ENCODE measurements at regions not wholly inside any gene's neighbourhood (a gene's known extent, or its start where the extent isn't known, plus 50 kb on each side); places are given as distances from the start of the nearest gene placed in this dataset.

DNA sequence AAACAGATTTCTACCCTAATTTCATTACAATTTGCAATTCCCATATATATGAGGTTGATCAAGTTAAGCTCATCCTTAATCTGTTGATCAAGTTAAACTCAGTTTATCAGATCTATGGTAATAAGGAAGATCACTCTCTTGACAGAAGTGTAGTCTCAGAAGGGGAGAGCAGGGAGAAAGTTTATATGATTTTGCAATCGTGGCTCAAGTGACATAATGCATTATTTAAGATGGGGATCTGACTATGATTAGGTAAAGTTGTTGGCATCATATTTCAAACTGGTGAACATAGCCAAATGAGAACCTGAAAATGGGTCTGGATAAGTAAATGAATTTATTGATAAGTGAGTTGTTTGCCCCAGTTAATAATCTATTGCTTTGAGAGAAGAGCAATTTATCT, 995.3 kb downstream of the OTOL1 start:
- intact Hi-C loops (cut with DNase I), result no loop called here

DNA sequence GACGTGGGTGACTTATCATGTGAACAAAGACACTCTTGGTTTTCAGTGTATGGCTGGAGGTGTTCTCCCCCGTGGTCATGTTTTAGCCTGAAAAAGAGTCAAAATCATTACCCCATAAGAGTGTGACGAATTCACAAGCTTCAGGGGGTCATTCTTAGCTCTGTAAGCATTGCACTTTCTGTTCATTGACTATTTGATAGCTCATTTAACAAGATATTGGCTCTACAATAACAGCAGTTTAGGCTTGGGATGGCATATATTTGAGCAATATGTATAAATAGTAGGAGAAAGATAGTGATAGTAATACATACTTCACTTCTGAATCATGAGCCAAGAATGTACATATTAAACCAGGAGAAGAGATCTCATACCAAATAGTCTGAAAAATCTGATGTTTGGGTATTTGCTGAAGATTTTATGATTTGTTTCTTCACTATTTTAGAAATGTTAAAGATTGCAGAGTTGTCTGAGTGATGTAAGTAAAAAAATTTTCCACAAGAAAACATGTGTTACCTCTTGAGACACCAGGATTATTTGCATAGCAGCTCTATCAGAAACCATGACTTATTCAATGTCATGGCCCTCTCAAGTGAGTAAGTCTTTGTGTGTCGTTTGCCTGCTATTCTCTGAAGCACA, 996.0 kb downstream of the OTOL1 start:
- intact Hi-C loops (cut with DNase I), result no loop called here
- no peak for DNase-seq

More for the DNA sequence above, 995.3 kb downstream of the OTOL1 start:
- DNase-seq, result no peak

GRCh38 chr3:162498626-162499025, 1002.0 kb downstream of the OTOL1 start:
- no peak for DNase-seq
- intact Hi-C loops (cut with DNase I), result no loop called here

GRCh38 chr3:162507397-162507796, 1010.8 kb downstream of the OTOL1 start:
- intact Hi-C loops (cut with DNase I), result no loop called here

GRCh38 chr3:162512488-162512887, 1015.9 kb downstream of the OTOL1 start:
- intact Hi-C loops (cut with DNase I), result no loop called here
- no peak for DNase-seq

More at GRCh38 chr3:162507397-162507796, 1010.8 kb downstream of the OTOL1 start:
- no peak for DNase-seq

- intact Hi-C loops (cut with DNase I), result no loop called here
- DNase-seq, result no peak
Observed at GRCh38 chr3:162517110-162517509, 1020.5 kb downstream of the OTOL1 start.

DNA sequence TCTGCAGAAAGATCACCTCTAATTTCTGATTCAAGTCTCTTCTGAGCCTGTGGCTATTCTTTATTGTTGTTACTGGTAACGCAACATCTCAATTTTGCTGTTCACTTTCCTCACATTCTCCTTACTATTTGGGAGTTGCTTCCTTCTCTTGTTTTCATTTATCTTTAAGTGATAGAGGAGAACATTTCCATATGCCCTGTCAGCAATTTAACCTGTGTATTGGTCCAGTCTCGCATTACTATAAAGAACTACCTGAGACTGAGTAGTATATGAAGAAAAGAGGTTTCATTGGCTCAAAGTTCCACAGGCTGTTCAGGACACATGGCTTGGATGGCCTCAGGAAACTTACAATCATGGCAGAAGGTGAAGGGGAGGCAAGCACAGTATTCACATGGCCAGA, 1025.1 kb downstream of the OTOL1 start:
- intact Hi-C loops (cut with DNase I), result no loop called here
- DNase-seq, result no peak

GRCh38 chr3:162525066-162525742, 1028.6 kb downstream of the OTOL1 start:
- DNase-seq, result no peak
- intact Hi-C loops (cut with DNase I), result no loop called here

DNA sequence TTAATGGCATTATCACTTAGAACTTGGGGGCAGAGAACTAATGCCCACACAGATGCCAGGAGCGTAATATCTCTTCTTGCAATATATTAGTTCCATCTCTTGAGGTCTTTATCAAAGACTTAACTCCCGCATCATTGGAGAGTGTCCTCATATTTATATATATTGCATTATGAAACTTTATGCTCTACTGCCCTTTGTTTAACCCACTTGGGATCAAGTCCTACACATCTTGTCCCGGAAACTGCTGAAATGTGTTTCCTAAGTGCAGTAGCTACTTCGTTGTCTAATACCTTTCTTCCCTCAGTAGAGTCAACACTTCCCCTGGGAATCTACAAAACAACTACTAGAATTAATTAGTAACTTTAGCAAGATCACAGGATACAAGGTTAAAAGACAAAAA, 1029.2 kb downstream of the OTOL1 start:
- no peak for DNase-seq

GRCh38 chr3:162534431-162534830, 1037.8 kb downstream of the OTOL1 start:
- no peak for DNase-seq
- intact Hi-C loops (cut with DNase I), result no loop called here

More for the DNA sequence above, 1029.2 kb downstream of the OTOL1 start:
- intact Hi-C loops (cut with DNase I), result no loop called here

GRCh38 chr3:162538491-162538890, 1041.9 kb downstream of the OTOL1 start:
- intact Hi-C loops (cut with DNase I), result no loop called here
- no peak for DNase-seq

DNA sequence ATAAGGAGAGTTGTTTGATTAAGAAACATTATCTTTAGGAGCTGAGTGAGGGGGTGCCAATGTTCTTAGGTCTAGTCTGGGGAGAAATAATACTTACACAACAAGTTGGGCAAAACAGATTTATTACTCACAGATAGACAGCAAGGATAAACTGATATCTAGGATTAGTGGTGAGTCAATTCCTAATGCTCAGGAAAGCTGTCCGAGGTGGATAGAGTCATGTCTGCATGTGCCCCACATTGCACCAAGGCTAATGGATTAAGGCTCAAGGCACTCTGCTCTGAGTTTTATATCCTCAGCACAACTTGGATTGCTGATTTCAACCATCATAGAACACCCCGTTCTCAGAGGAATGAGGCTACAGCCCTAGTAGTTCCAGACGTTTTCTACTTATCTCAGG, 1042.3 kb downstream of the OTOL1 start:
- DNase-seq, result no peak
- intact Hi-C loops (cut with DNase I), result no loop called here

- intact Hi-C loops (cut with DNase I), result no loop called here
- no peak for DNase-seq
Observed at GRCh38 chr3:162540421-162540820, 1043.8 kb downstream of the OTOL1 start.

GRCh38 chr3:162541923-162542322, 1045.3 kb downstream of the OTOL1 start:
- intact Hi-C loops (cut with DNase I), result no loop called here
- no peak for DNase-seq

GRCh38 chr3:162544246-162544645, 1047.6 kb downstream of the OTOL1 start:
- intact Hi-C loops (cut with DNase I), result no loop called here
- no peak for DNase-seq

DNA sequence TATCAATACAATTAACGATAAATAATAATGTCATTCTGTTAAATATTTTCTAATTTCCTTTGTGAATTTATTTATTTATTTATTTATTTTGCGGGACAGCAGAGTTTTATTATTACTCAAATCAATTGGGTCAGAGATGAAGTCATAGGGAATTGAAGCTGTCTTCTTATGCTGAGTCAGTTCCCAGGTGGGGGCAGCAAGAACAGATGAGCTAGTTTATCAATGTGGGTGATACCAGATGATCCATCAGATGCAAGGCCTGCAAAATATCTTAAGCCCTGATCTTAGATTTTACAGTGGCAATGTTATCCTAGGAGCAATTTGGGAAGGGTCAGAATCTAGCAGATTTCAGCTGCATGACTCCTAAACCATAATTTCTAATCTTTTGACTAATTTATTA, 1050.3 kb downstream of the OTOL1 start:
- no peak for DNase-seq
- intact Hi-C loops (cut with DNase I), result no loop called here

GRCh38 chr3:162547321-162547720, 1050.7 kb downstream of the OTOL1 start:
- intact Hi-C loops (cut with DNase I), result no loop called here
- no peak for DNase-seq

GRCh38 chr3:162555761-162556160, 1059.2 kb downstream of the OTOL1 start:
- DNase-seq, result no peak
- intact Hi-C loops (cut with DNase I), result no loop called here

GRCh38 chr3:162558016-162558415, 1061.4 kb downstream of the OTOL1 start:
- no peak for DNase-seq
- intact Hi-C loops (cut with DNase I), result no loop called here

DNA sequence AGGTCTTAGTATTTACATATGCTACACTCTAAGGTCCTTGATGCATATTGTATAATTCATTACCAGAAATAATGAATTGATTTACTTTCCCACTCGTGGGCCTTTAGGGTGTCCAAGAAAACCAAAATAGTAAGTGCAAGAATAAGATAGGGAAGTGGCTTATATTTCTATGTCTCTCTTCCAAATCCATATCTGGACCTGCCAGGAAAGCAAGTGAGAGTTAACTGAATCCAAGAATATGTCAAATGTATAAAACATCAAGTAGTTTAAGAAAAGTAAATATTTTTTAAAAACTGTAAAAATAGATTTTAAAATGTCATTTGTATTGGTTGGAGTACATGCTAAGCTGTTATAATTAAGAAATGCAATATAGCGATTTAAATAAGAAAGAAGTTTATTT, 1072.1 kb downstream of the OTOL1 start:
- intact Hi-C loops (cut with DNase I), result no loop called here
- DNase-seq, result no peak

DNA sequence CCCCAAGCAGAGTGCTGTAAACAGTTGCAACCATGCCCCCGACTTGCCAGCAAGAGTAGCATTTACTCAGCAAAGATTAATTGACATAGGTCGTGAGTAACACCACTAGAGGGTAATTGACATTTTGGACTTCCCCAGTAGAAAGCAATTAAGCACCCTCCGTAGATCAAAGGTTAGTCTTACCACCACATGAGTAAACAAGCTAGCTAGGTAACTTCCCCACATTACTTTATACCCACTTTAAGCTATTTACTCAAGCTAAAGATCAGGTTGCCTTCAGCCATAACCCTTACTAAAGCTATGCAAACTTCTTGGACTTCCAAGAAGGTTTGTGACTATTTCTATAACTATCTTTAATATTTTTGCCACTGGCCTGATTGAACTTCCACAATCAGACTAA, 1072.7 kb downstream of the OTOL1 start:
- intact Hi-C loops (cut with DNase I), result no loop called here
- no peak for DNase-seq

GRCh38 chr3:162584986-162585385, 1088.4 kb downstream of the OTOL1 start:
- DNase-seq, result no peak
- intact Hi-C loops (cut with DNase I), result no loop called here

Measured in posterior cingulate gyrus (tissue), 11 donors.